GM18511 (cell line): ENCODE measurements at regions not wholly inside any gene's neighbourhood (a gene's known extent, or its start where the extent isn't known, plus 50 kb on each side); places are given as distances from the start of the nearest gene placed in this dataset.

Experiments used
- ATAC-seq: cut with Tn5 transposase; IDR thresholded peaks from one replicate; pipeline ENCODE4 v1.9.1; 2021; ENCODE audit warnings: mild to moderate bottlenecking, moderate library complexity; ENCODE audit not compliant: unreplicated experiment

DNA sequence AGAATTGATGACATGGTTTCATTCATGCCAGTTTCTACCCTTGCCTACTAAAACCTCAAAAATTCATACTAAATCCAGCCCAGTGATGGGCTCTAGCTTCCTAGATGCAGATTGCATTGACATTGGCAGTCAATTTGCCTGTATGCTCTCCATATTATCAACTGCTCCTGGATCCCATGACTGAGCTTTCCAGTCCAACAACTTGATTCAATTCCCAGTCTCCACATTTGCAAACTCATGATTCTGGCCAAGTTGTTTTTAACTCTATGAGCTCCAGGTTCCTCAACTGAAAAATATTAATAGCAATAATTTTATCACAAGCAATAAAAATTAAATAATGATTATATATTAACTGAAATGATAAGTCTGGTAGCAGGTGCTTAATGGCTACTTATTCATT, 51.0 kb upstream of the DSC1 start:
- ATAC-seq, result no peak

DNA sequence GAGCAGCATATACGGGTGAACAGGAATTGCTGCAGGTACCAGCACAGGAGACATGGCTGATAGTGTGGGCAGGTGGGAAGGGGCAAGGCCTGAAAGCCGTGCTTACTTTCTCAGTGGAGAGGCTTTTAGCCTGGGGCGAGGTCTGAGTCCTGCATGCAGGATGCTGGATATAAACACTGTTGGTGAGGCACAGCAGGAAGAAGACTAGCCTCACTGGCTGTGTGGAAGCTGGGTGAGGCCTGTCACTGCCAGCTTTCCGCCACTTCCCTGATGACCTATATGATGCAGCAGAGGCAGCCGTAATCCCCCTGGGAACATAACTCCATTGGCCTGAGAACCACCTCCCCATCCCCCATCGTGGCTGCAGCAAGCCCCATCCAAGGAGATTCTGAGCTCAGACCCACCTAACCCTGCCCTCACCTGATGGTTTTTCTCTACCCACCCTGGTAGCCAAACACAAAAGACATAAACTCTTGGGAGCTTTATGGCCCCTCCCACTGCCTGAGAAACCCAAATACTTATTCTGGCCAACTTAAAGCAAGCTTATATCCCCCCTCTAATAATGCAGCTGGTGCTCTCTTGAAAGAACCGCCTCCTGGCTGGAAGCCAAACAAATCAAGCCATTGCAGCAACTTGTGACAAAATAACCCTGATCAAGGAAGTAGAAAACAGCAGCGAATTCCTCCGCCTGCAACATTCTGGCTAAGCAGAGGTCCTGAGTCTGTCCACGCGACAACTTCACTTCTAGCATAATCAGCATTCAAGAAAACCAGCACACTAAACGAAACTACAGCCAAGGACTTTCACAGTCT, 54.6 kb upstream of the DSC1 start:
- ATAC-seq, result no peak

DNA sequence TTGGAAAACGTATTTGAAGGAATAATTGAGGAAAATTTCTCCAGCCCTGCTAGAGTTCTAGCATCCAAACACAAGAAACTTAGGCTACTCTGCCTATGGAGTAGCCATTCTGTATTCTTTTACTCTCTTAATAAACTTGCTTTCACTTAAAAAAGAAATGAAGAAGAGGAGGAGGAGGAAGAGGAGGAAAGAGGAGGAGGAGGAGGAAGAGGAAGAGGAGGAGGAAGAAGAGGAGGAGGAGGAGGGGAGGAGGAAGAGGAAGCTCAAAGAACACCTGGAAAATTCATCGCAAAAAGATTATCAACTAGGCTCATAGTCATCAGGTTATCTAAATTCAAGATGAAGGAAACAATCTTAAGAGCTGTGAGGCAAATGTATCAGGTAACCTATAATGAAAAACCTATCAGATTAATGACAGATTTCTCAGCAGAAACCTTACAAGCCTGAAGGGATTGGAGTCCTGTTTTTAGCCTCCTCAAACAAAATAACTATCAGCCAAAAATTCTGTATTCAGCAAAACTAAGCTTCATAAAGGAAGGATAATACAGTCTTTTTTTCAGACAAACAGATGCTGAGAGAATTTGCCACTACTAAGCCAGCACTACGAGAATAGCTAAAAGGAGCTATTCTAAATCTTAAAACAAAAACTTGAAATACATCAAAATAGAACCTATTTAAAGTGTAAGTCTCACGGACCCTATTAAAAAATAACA, 56.2 kb upstream of the DSC1 start:
- no peak for ATAC-seq

DNA sequence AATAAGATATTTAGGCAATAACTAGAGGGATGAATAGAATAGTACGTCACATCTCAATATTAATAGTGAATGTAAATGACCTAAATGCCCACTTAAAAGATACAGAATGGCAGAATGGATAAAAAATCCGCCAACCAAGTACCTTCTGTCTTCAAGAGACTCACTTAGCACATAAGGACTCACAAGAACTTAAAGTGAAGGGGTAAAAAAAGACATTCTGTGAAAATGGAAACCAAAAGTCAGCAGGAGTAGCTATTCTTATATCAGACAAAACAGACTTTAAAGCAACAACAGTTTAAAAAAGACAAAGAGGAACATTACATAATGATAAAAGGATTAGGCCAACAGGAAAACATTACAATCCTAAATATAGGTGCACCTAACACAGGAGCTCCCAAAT, 56.7 kb upstream of the DSC1 start:
- no peak for ATAC-seq

DNA sequence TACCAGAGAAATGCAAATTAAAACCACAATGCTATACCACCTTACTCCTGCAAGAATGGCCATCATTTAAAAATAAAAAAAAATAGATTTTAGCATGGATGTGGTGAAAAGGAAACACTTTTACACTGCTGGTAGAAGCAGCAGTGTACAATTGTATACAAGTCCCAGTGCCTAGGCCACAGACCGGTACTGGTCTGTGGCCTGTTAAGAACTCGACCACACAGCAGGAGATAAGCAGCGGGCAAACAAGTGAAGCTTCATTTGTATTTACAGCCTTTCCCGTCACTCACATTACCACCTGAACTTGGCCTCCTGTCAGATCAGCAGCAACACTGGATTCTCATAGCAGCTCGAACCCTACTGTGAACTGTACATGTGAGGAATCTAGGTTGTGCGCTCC, 60.7 kb upstream of the DSC1 start:
- no peak for ATAC-seq

DNA sequence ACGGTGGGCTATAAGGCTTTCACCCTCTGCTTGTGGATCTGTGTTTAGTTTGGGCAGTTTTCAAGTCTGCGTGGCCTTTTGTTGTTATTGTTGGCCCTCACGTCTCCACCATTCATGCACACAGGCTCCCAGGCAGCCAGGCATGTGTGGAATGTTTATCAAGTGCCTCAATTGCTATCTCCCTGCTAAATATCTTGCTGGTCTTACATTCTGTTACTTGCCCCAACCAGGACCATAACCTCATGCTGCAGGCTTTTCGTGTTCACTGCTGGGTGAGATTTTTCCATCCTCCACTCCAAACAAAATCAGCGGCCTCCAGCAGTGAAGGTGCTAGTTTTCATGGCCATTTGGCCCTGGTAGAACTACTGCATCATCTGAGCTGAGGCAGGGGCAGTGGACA, 63.0 kb upstream of the DSC1 start:
- no peak for ATAC-seq

DNA sequence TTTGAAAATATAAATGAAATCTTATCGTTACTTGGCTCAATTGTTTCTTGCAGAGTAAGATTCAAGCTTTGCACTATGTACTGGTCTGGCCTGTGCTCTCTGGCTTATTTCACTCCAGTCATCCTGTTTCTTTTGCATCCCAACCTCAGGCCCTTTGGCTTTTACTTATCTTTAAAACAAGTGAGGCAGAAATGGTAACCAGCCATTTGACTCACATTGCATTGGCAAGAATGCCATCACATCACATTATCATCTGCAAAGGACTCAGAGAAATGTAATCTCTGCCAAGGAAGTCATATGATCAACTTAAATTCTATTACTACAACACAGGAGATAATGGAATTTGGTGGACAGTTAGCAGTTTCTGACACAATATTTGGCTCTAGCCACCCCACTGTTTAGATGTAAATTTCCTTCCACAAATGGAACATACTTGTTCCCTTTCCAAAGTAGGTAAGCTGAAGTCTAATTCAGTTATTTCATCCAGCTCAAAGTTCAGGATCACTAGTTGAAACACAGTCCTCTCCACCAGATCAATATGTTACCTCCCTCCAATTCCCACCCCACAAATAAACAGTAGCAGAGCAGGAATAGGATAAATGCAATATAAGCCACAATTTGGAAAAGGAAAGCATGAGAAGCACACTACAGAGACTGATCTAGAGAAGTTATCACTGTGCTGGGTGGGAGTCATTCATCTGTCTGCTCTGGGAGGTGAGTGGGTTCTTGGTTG, 65.0 kb upstream of the DSC1 start:
- ATAC-seq, result no peak

DNA sequence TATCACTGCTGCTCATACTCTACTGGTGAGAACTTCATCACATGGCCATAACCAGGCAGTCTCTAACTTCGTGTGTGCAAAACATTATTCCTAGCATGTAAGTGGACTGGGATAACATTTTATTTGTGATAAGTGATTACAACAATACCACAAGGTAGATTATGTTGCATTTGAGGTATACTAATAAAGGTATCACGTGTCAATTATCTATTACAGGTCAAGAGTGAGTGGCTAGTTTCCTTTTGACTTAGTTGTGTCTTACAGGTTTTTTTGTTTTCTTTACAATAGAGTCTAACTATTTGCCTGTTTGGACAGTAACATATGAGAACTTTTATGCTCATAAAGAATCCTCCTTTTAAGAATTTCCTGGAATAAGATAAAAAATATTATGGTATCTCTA, 67.2 kb upstream of the DSC1 start:
- ATAC-seq, result peak; percentile 36

DNA sequence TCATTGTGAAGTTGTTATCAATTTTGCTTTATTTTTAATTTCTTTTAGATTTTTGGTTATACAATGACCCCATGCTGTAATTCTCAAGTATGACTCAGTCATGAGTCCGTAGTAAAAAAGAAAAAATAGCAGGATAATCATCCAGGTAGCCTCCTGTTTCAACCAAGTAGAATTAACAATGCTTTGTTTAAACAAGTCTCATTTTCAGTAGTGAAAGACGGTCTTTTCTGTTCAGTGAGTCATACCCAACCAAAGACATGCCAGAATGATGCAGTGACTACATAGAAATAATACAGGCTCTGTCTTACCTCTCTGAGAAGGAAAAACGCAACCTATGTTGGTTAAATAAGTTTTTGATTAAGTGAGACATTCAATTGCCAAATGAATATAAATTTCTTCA, 67.8 kb upstream of the DSC1 start:
- peak; percentile 87 for ATAC-seq

DNA sequence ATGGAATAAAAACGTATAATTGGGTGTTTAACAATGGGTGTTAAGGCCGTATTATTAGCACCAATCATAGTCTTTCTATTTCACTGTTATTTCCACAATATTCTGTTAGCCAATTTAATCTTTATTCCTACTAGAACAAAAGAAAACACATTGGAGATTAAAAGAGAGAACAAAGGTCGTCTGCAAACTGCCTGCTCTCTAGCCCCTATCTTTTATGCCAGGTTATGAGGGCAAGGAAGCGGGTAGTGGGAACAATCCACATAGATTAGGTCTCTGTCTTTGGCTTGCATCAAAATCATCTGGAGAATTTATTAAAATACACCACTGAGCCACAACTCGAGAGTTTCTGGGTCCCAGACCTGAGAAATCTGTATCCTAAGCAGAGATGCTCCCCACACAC, 69.4 kb upstream of the DSC1 start:
- no peak for ATAC-seq

DNA sequence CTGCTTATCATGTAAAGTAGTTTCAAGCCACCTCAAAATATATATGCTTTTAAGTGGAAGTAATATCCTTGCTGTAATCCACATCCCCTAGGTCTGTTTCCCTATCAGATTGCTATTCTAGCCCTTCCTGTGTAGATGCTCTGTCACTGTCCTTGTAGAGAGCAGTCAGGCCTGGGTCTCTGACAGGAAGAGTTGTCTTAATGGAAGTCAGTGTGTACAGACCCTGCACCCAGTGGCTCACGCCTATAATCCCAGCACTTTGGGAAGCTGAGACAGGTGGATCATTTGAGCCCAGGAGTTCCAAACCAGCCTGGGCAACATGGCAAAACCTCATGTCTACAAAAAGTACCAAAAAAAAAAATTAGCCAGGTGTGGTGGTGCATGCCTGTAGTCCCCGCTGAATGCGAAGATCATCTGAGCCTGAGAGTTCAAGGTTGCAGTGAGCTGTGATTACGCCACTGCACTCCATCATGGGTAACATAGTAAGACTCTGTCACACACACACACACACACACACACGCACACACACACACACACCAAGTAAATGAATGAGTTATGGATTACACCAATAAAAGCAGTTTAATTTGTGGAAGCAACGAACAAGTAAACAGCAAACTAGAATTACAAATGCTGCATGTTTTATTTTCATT, 70.2 kb upstream of the DSC1 start:
- ATAC-seq, result no peak

DNA sequence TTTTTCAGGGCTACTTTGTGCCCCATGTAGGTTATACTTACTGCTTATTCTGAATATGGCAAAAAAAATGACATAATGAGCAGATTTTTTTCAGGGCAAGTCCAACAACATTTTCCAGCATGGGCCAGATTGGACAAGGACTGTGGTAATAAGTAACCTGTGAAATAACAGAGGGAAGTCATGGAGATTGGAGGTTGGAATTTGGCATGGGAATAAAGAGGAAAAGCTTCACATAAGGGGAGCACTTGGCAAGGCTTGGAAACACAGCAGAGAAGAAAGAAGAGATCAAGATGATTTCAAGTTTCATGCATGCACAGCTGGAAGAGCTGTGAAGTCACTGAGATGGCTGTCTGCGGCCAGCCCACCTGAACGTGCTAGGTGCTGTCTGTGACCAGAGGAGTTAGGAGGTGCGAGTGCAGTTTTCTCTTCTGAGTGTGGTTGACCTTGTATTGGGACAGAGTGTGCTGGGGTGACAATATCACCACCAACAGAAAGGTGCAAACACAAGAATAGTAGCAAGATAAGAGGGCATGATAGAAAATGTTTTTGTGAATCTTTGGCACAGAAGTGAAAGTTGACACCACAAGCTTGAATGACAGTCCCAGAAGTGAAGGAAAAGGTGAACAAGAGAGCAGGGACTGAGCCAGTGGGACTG, 71.1 kb upstream of the DSC1 start:
- ATAC-seq, result no peak

DNA sequence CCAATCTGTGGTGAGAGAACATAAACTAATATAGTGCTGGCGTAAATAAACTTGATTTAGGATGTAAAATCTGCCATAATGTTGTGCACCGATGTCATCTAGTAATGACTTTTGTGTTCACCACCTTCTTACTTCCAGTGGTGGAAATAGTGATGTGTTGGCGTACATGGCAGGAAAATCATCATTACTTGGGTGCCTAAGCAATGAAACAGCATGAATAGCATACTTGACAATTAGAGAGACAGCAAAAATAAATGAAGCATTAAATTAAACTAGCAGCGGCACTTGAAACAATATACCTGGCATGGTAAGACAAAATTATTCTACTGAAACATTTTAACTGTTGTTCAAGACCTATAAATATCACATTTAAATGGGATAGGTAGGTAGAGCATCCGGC, 73.2 kb upstream of the DSC1 start:
- no peak for ATAC-seq

DNA sequence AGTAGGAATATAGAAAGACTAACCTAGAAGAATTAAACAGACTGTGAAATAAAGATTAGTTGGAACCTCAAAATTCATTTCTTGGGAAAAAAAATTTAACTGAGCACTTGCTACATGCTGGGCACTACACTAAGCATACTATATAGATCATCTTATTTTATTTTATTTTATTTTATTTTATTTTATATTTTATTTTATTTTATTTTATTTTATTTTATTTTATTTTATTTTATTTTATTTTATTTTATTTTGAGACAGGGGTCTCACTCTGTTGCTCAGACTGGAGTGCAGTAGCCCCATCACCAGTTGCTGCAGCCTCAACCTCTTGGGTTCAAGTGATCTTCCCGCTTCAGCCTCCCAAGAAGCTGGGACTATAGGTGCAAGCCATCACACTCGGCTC, 74.5 kb upstream of the DSC1 start:
- ATAC-seq, result no peak

DNA sequence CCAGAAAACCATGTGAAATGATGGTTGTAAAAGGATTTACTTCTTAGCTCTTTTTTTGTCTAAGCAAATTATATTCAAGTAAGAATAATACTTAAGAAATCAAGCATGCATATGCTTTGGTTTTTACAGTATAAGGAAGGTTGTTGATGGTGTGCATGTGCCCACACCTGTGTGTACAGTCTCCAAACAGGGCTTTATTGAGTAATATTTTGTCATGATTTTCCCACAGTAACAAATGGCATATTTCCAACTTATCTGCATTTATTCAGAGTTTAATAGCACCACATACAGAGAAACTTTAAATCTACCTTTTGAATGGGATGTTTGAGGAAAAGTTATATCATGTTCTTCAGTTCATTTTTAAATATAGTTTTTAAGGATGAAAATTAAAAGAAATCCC, 76.5 kb upstream of the DSG1 start:
- ATAC-seq, result no peak

DNA sequence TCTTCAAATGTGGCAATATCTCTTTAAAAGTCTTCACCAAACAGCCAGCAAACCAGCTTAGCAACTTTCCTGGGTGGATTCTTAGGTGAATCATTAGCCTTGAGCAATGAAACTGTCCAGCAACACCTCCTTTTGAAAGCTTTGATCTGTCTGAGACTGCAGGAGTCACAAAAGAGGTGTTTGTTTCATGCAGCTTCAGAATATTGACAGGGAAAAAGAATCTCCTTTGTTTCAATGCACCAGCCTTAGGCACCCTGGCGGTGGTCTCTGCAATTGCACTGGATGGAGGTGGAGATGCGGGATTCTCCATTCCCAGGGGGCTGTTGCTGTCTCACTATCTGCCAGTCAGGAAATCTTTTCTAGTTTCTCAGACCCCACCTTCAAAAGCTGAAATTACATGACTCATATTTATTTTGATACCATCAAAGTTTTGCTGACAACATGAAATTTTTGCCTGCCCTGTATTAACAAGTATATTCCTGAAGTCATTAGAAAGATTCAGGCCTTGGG, 76.0 kb upstream of the DSG1 start:
- peak; percentile 66 for ATAC-seq

DNA sequence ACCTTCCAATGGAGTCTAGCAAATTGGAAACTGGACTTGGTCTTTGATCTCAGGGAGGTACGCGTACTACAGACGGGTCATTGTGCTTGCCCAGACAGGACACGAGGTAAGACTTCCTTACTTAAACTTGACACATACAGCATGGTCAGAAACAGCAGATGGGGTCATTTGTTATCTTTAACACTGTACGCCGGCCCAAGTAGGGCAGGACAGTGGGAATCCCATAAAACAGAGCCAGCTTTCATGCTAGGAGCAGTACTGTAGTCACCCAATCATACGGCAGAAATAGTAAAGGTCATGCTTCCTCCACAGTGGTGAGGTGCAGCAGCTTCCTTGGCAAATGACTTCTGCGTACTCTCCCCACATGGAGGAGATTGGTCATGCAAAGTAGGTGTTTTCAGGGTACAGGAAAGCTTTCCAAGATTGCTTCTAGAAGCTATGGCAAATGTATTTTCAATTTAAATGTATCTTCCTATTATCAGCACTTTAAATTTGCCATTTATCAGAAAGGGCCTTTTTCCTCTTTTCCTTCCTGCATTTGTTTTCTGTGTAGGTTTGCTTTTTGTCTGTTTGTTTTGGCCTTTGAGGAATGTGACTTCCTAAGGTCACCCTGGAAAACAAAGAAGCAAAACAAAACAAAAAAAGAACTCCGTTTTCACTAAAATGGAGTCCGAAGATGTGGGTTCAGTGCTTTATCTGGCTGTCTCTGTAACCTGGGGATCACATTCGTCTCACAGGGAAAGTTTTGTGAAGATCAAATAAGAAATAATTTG, 74.0 kb upstream of the DSG1 start:
- ATAC-seq, result no peak

DNA sequence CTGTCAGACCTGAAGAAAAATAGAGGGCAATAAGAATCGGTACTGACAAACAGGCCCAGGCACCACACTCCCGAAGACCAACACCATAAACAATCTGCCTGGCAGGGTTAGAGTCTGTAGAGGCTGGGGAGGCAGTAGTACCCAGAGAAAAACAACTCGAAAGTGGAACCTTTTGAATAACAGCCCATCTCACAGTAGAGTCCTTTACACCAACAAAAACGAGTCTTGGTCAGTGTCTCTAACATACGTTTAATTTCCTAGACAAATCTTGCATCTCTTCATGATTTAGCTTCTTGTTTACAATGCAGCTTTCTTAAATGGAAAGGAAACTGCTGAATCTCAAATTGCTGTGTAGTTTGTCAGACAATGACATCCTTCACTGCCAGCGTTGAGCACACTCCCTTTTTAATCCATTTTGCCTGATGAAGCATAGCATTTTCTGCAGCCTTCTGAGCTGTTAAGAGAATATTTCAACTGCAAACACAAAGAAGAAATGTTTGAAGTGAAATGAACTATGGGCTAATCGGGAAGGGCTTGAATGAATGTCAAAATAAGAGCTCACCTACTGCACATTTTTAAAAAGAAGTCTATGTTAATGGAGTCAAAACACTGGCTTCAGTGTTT, 73.1 kb upstream of the DSG1 start:
- ATAC-seq, result peak; percentile 38

DNA sequence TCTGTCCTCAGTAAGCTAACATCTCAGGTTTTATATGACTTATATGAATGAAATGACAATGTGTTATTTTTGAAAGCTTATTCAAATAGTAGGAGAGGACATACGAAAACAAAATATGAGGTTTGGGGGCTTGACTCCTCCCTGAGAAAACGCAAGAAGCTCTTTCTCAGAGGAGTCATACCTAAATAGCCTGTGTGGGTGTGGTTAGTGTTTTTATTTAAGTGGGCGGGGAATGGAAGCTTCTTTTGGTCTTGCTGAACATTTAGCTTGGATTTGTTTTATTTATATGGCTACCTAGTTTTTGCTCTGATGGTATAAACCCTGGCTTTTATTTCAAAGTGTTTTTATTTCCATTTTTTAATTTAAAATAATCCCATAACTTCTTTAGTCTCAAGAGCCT, 72.1 kb upstream of the DSG1 start:
- no peak for ATAC-seq

DNA sequence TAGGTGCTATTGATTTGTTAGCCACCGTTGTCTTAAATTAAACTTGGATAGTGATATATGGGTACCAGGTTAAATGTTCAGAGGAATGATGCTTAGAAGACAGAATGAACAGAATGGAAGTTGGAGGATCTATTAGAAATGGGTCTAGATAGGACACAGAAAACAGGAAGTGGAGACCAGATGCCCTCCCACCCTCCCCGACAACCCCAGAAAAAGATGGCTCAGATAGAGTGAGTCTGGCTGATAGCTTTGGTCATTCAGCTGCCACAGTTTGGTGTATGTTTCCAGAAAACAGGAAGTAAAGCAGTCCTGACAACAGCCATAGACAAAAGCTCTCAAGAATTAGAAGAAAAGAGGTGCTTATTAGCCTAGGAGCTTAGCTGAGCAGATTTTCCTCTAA, 71.5 kb upstream of the DSG1 start:
- ATAC-seq, result no peak
